Muscle of back (tissue), 3 donors: ENCODE measurements at regions not wholly inside any gene's neighbourhood (a gene's known extent, or its start where the extent isn't known, plus 50 kb on each side); places are given as distances from the start of the nearest gene placed in this dataset.

ENCODE experiments used
- DNase-seq, 3 donors: peaks; one replicate each; pipeline versions ENCODE4 v3.0.0 to v3.0.0-alpha.2; 2013

- peak; percentile 87 to 94 (median 89) for DNase-seq
Measured at GRCh38 chr9:693201-694091, 148.1 kb upstream of the DMRT1 start.

- no peak for DNase-seq
Measured at GRCh38 chr9:694092-694402, 147.4 kb upstream of the DMRT1 start.

DNA sequence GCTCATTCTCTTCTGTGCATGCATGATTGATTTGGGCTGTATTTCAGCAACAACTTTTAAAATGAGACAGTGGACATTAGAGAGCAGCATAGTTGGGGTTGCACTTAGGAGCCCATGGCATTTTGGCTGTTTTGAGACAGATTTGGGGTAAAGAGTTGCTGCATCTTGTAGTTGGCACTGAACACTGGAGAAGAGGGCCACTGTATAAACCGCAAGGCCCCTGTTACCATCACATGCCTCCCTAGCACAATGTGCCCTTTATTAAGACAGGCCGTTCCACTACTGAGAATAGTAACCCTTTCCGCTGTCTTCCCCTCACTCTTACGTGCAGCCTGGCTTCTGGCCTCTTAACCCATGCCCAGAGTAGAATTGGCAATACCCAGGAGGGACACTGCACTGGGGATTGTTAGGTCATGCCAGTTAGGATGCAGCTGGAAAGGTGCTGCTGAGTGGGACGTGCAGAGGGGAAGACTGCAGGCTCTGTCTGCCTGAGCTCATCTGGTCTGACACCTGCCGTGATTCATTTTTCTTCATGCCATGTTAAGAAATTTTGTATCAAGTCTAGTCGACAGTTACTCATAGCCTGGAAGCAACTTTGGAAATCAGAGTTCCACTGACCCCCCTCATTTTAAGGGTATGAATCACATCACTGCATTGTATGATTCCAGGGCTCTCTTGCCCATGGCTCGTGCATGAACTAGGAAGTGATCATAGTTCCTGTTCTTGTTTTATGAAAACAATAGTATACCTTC, 146.9 kb upstream of the DMRT1 start:
- DNase-seq: peak in 2 of 3 donors; percentile 68 to 86

- no peak for DNase-seq
Measured at GRCh38 chr9:695252-695651, 146.2 kb upstream of the DMRT1 start.

- peak in 2 of 3 donors; percentile 66 to 68 for DNase-seq
Measured at GRCh38 chr9:696332-697323, 144.9 kb upstream of the DMRT1 start.

GRCh38 chr9:698276-698675, 143.2 kb upstream of the DMRT1 start:
- DNase-seq: no peak

GRCh38 chr9:698954-699353, 142.5 kb upstream of the DMRT1 start:
- DNase-seq: no peak

GRCh38 chr9:699396-699795, 142.1 kb upstream of the DMRT1 start:
- DNase-seq: no peak

GRCh38 chr9:700365-701282, 140.9 kb upstream of the DMRT1 start:
- DNase-seq: no peak

DNA sequence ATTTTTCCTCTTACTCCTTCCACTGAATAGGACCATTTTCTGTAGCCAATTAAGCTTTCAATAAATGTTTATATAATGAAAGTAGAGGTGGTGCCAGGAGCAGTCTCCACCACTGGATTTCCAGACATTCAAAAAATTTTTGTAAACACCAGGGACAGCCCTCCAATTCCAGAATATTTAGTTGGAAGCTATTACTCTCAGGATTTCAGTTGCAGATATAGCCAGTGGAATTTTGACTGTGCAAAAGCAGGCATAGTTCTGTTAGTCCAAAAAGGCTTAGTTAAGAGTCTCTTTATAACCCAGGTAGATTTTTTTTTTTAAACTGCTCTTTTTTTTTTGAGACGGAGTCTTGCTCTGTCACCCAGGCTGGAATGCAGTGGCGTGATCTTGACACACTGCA, 138.1 kb upstream of the DMRT1 start:
- DNase-seq: peak in 2 of 3 donors; percentile 31 to 58

- DNase-seq: no peak
Measured at GRCh38 chr9:706073-706472, 135.4 kb upstream of the DMRT1 start.

DNA sequence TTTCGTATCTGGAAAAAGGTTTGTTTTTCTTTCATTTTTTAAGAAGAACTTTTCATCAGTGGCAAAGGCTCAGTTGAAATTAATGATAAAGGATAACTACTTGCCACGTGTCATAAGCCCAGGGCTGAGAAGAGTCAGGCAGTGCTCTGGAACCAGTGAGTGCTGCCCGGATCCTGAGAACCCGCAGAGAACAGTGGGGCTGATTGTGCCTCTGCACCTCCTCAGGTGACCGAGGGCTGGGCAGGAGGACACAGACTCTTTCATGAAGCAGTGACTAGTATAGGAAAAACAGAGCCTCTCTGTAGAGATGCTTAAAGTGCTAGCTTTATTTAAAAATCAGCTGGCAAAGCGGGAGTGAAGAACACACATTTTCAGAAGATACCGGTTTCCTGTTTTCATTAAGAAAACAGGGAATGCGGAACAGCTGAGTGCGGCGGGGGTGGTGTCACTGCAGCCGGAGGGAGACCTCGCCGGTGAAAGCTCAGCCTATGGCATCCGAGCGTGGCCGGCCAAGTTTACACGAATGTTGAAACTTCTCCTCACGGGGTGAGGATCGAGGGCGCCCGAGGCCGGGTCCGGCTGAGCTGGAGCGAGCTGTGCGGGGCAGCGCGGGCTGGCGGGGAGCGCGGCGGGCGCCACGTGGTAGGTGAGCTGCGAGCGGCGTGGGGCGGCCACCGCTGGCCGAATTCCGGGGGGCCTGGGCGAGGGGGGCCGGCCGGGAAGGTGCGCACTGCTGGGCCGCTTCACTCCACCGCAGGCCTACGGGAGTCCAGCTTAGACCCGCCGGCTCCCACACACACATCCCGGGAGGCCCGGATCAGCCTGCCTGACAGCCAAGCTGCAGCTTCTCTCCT, 134.7 kb upstream of the DMRT1 start:
- DNase-seq: peak; percentile 43 to 81 (median 55)

- DNase-seq: peak in 2 of 3 donors; percentile 27 to 64
Measured at GRCh38 chr9:708182-708550, 133.3 kb upstream of the DMRT1 start.

DNA sequence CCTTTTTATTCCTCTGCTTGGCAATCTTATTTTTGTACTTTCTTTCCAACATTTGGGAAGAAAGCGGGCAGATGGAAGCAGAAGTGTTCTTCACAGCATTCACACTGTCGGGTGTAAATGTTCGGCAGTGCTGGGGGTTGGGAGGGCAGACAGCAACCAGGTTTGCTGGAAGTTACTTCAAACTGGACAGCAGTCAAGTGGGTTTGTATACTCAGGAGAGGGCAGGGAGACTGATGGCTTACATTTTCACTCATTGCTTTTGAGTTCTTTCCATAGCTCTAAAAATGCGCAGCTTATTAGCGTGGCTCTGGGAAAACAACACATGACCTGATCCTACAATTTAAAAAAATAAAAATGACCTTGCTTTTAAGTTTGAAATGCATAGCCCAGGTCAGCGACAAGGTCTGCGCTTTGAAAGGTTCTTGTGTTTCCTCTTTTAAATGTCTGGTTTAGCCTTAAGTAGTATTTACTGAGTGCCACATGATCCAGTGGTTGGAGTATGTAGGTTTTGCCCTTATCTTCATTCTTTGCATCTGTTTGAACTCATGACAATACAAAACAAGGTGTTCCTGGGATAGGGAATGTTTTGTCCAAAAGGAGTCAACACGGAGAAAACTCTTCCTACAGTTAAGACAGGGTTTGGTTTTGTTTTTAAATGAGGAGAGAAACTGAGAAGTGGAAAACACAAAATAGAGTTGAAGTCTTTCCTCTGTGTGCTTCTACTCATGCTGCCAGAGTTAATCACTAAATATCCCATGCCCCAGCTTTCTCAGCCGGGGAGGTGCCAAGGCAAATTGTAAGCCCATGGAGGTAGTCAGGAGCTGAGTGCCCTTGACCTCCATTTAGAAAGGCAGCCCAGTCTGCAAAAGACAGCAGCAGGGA, 132.7 kb upstream of the DMRT1 start:
- no peak for DNase-seq

DNA sequence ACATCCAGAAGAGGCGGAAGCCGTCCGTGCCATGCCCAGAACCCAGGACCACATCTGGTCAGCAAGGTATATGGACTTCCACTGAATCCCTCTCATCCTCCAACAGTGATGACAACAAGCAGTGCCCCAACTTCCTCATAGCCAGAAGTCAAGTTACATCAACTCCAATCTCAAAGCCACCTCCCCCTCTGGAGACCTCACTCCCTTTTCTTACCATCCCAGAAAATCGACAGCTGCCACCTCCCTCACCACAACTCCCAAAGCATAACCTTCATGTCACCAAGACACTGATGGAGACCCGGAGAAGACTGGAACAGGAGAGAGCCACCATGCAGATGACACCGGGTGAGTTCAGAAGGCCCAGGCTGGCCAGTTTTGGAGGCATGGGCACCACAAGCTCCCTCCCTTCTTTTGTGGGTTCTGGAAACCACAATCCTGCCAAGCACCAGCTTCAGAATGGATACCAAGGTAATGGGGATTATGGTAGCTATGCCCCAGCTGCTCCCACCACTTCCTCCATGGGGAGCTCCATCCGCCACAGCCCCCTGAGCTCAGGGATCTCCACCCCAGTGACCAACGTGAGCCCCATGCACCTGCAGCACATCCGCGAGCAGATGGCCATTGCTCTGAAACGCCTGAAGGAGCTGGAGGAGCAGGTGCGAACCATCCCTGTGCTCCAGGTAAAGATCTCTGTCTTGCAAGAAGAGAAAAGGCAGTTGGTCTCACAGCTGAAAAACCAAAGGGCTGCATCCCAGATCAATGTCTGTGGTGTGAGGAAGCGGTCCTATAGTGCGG, 130.3 kb upstream of the DMRT1 start:
- no peak for DNase-seq

DNA sequence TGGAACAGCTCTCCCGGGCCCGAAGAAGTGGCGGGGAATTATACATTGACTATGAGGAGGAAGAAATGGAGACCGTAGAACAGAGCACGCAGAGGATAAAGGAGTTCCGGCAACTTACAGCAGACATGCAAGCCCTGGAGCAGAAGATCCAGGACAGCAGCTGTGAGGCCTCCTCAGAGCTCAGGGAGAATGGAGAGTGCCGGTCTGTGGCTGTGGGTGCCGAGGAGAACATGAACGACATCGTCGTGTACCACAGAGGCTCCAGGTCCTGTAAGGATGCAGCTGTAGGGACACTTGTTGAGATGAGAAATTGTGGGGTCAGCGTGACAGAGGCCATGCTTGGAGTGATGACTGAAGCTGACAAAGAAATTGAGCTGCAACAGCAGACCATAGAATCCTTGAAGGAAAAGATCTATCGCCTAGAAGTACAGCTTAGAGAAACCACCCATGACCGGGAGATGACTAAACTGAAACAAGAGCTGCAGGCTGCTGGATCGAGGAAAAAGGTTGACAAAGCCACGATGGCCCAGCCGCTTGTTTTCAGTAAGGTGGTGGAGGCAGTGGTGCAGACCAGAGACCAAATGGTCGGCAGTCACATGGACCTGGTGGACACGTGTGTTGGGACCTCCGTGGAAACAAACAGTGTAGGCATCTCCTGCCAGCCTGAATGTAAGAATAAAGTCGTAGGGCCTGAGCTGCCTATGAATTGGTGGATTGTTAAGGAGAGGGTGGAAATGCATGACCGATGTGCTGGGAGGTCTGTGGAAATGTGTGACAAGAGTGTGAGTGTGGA, 129.5 kb upstream of the DMRT1 start:
- DNase-seq: no peak

- DNase-seq: no peak
Measured at GRCh38 chr9:712643-713042, 128.9 kb upstream of the DMRT1 start.
